ENCODE measurements at regions not wholly inside any gene's neighbourhood (a gene's known extent, or its start where the extent isn't known, plus 50 kb on each side); places are given as distances from the start of the nearest gene placed in this dataset.

DNA sequence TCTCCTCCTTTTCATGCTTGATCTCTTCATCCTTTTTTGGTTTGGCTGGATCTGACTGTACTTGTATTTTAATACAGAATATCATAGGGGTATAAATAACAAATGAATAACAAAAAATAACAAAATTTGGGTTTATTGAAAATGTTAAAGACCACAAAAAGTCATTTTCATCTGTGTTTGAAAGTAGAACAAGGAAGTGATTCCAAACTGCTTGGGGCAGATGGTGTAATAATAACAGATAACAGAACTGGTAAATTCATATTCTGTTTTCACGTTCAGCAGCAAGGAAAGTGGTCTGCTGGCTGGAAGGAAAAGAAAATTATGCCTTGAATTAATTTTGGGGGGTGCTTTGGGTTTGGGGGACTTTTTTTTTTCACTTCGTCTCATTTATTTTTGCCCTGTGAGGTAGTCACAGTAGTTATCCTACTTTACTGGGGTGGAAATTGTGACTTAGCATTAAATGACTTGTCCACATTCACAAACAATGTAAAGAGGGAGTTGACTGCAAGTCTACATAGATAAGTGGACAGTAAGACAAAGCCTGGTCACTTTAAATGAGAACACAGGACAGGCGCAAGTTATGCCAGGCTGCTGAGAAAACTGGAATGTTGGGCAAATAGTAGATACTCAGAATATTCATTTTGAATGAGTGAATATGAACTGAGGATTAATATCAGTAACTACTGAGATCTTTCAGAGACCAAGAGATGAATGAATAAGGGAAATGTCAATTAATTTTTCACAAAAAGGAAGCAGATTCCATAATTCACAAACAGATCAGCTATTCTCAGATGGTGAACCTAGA is 193.9 kb upstream of the CITED2 start:
- DNase-seq (ENCODE audit: low read depth), result no peak

DNA sequence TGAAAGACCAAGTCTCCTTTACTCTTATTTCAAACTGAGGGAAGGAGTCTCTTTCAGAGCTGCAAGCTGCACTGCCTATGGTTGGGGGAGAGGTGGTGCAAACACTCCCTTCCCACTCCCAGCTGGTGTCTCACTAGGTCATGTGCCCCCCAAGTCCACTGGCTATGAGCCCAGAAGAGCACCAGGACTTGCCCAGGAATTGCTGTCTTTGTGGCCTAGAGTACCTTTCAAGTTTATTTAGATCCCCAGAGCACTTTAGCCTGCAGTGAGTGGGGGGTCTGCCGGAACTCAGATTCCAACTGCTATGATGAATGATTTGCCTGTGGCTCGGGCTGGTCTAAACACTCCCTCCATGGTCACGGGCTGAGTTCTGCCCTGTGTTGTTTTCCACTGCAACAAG is 192.6 kb upstream of the CITED2 start:
- DNase-seq (ENCODE audit: low read depth), result no peak

DNA sequence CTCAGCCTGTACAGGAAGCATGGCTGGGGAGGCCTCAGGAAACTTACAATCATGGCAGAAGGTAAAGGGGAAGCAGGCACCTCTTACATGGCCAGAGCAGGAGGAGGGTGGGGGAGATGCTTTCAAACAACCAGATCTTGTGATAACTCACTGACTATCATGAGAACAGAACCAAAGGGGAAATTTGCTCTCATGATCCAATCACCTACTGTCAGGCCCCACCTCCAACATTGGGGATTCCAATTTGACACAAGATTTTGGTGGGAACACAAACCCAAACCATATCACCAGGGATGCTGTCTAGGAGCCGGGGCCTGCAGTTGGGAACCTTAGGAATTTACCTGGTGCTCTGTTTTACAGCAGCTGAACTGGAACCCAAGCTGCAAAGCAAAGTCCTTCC is 191.1 kb upstream of the CITED2 start:
- no peak for DNase-seq (ENCODE audit: low read depth)

DNA sequence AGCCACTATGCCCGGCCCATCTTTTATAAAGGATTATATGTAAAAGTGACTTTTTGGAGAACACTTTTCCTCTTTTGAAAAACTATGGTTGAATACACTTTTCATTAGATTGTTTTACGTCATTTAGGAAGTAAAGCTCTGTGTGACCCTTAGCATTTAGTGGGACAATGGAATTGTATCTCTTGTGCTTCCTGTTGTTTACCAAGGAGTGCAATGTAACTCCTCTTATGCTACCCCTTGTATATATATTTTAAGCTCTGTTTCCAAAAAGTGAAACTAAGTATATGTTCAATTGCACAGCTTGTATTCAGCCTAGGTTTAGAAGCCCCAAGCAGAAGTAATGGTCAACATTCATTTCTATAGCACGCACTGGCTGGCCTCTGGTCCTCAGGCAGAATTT is 183.1 kb upstream of the CITED2 start:
- DNase-seq (ENCODE audit: low read depth), result no peak

GRCh38 chr6:139556532-139556931 is 182.1 kb upstream of the CITED2 start:
- DNase-seq (ENCODE audit: low read depth), result no peak

DNA sequence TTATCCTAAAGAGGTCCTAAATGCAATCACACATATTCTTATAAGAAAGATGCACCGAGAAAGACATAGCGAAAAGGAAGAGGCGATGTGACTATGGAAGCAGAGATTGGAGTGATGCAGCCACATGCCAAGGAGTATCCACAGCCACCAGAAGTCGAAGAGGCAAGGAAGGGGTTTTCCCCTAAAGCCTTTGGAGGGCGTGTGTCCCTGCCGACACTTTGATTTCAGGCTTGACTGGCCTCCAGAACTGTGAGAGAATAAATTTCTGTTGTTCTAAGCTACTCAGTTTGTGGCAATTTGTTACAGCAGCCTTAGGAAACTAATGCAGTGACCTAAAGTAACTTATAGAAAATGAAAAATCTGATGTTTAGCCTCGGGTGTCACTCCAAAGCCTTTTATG is 179.5 kb upstream of the CITED2 start:
- DNase-seq (ENCODE audit: low read depth), result no peak

DNA sequence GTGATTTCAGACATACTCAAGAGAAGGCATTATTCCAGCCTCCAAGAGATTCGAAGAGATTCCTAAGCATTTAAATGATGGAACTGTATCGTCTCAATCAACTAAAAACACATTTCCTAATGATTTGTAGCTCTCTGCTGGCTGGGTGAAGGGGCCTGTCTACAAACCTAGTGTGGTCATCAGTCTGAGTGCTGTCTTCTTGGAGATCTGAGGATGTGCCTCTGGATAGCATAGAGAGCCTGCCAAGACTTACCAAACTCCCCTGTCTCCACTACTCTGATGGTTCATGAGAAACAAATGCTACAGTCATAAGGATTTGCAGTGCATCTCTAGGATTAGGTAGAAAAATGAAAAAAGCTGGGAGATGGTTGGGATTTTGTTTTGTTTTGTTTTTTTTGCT is 176.9 kb upstream of the CITED2 start:
- no peak for DNase-seq (ENCODE audit: low read depth)

DNA sequence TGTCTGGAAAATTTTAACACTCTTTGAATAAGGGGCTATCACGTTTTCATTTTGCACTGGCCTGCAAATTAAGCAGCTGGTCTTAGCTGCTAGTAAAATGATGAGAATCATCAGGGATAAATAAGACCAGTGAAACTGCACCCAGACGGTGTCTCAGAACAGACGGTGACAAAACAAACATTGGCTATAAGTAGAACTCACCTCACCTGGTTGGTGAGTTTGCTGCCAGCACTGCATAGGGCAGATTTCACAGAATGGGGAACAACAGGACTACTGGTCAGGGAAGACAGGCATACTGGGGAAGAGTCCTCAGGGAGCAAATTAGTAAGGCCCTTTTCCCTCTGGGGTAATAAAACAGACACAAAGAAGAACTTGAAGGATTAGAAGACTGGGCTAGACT is 175.9 kb upstream of the CITED2 start:
- DNase-seq (ENCODE audit: low read depth), result no peak

DNA sequence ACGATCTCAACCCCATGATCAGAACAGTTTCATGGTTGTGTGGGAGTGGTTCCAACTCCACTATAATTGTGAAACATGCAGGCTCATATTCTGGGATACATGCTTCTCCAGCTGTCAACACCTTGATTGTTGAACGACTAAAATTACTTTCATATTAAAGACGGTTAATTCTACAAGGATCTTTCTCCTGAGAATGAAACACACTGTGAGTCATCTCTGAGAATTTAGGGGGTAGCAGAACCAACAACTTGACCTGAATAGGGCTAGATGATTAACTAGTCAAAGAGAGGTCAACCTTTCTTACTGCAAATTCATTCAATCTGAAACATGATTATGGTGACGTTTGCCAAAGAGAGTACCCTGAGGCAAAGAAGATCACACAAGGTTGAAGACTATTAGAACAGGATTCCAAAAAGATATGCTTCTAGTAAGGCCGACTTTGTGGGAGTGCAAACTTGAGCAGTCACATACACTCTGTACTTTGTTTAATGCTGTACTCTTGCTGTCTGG is 175.2 kb upstream of the CITED2 start:
- no peak for DNase-seq (ENCODE audit: low read depth)

DNA sequence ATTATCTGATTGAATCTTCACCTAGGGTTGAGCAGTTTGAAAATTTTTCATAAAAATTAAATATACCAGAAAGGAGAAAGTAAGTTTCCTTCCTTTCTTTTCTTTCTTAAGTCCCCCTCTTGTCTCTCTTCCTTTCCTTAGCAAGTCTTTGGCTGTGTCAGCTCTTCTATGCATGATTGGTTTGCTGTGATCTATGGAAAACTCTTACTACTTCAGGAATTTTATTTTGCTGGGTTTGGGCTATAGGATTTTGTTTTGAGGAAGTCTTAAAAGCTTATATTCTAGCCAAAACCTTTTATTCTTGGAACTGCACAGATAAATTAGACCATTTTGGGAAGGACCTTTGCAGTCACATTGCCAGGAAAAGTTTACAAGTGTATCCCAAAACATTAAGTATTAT is 173.4 kb upstream of the CITED2 start:
- DNase-seq (ENCODE audit: low read depth), result no peak

DNA sequence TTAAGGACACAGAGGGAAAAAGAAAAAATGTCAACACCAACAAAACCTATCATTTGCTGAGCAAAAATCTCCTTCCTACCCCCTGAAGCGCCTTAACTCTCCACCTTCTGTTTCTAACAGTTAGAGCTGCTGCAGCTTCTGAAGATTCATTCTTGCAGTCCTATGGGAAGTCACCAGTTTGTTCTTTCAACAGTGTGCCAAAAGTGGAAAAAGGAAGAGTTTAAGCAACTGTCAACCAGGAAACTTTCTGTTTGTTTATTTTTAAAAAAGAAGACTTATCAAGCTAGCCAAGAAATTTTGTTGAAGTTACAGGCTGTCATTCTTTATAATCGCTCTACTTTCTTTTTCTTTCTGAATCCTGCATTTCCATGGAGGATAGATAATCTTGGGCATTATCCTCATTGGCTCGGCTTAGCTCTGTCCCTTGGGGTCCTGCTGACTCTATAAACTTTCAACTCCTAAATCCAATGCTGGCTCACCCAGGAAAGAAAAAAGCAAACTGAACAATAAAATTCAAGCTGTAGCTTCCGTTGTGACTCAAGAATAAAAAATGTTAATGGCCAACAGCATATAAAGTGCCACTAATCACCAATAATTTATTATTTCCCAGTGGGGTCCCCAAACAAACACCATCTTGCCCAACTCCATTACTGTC is 172.8 kb upstream of the CITED2 start:
- DNase-seq (ENCODE audit: low read depth), result no peak

- DNase-seq (ENCODE audit: low read depth), result no peak
Observed at GRCh38 chr6:139546106-139546472, 171.6 kb upstream of the CITED2 start.

- no peak for DNase-seq (ENCODE audit: low read depth)
Observed at GRCh38 chr6:139545206-139546105, 171.0 kb upstream of the CITED2 start.

GRCh38 chr6:139544701-139545057 is 170.2 kb upstream of the CITED2 start:
- no peak for DNase-seq (ENCODE audit: low read depth)

DNA sequence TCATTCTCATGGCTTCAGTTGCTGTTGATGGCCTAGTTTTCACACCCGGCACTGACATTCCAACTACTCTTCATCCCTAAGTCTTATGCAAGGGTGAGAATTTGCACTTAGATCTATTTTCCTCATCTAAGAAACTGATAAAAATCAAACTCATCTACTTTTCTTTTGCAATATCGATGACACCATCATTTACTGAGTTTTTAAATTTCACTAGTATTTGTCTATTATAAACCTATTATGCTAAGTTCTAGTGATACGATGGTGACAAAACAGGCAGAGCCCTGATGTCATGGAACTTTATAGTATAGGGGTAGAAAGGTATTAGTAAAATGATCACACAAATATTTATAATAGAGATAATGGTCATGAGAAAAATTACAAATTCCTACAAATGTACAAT is 167.9 kb upstream of the CITED2 start:
- no peak for DNase-seq (ENCODE audit: low read depth)

DNA sequence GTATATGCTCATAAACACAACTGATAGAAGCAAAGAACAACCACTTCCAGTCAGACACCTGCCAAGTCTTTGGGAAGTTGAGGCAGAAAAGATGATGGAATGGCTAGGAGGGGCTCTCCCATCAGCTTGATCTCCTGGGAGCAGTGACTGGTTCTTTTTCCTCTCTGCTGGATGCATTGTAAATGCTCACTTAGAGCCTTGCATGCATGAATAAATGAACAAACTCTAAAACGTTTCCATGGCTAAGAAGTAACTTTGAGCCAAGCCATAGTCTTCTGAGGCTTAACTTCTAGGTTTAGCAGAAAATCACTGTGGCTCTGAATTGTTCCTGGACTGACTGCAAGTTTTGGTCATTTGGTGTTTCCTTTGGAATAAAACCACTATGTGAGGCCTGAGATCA is 166.4 kb upstream of the CITED2 start:
- DNase-seq (ENCODE audit: low read depth), result no peak

DNA sequence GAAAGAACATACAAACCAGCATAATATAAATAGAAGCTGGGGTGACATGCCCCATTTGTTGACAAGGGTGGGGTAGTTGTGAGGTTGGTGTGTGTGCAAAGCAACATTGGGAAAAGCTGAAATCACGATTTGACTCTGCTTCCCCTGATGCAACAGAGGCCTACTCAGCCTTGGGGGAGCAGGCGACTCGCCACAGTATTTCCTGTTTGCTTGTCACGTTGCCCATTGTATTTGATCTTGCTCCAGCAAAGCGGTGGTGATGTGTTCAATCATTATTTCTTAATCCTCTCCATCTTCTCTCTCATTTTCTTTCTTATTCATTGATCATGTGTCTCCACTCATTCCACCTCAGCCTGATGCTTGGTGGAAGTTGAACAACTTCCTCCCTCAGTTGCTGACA is 165.8 kb upstream of the CITED2 start:
- peak; percentile 24 for DNase-seq (ENCODE audit: low read depth)

GRCh38 chr6:139539852-139540251 is 165.4 kb upstream of the CITED2 start:
- DNase-seq (ENCODE audit: low read depth), result no peak

GRCh38 chr6:139538366-139538765 is 163.9 kb upstream of the CITED2 start:
- DNase-seq (ENCODE audit: low read depth), result no peak

- no peak for DNase-seq (ENCODE audit: low read depth)
Observed at GRCh38 chr6:139536751-139537617, 162.5 kb upstream of the CITED2 start.

DNA sequence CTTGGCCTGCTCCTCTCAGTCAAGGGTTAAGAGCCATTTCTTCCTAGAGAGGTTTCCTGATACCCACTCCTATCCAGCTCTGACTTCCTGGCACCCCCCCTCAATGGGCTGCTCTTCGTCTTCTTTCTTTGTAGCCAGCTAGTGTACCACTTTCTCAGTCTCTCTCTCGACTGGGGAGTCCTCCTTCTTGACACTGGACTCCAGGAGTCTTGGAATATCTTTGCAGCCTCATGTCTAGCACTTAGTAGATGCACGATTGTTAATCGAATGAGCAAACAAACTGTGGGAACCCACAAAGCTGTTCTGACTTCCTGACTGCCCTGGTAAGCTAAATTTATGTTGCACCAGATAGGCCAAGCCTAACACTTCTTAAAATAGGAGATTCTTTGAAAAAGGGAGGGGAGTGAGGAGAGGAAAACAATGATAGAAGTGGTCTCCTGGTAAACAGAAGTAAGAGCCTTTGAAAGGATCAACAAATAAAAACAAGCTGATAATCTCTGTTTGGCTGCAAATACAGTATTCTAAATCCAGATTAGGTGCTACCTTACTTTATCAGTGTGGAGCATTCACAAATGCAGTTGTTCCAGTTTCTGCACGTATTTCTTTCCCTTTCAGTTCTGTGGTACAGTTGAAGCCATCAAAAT is 160.1 kb upstream of the CITED2 start:
- DNase-seq (ENCODE audit: low read depth), result no peak
